Nucleus accumbens (tissue), 56 donors: ENCODE measurements at regions not wholly inside any gene's neighbourhood (a gene's known extent, or its start where the extent isn't known, plus 50 kb on each side); places are given as distances from the start of the nearest gene placed in this dataset.

Experiments
- DNase-seq, 56 donors: peaks; one replicate each; lab custom pipeline; 2025; lab: John Stamatoyannopoulos, UW

- DNase-seq: no peak
Observed at GRCh38 chr21:25425156-25425555, 182.1 kb downstream of the MRPL39 start.

- DNase-seq: no peak
Observed at GRCh38 chr21:25424634-25425033, 182.6 kb downstream of the MRPL39 start.

- DNase-seq: no peak
Observed at GRCh38 chr21:25424048-25424447, 183.2 kb downstream of the MRPL39 start.

- no peak for DNase-seq
Observed at GRCh38 chr21:25422610-25423608, 184.4 kb downstream of the MRPL39 start.

GRCh38 chr21:25421321-25422028 is 185.8 kb downstream of the MRPL39 start:
- no peak for DNase-seq

- no peak for DNase-seq
Observed at GRCh38 chr21:25420831-25421230, 186.4 kb downstream of the MRPL39 start.

GRCh38 chr21:25416669-25417068 is 190.6 kb downstream of the MRPL39 start:
- no peak for DNase-seq

- DNase-seq: no peak
Observed at GRCh38 chr21:25412100-25412499, 195.2 kb downstream of the MRPL39 start.

- DNase-seq: no peak
Observed at GRCh38 chr21:25409978-25410377, 197.3 kb downstream of the MRPL39 start.

- DNase-seq: no peak
Observed at GRCh38 chr21:25408666-25409065, 198.6 kb downstream of the MRPL39 start.

GRCh38 chr21:25406887-25407579 is 200.2 kb downstream of the MRPL39 start:
- DNase-seq: no peak

- DNase-seq: no peak
Observed at GRCh38 chr21:25405984-25406383, 201.3 kb downstream of the MRPL39 start.

GRCh38 chr21:25402134-25402961 is 204.9 kb downstream of the MRPL39 start:
- DNase-seq: no peak

GRCh38 chr21:25400427-25400826 is 206.9 kb downstream of the MRPL39 start:
- no peak for DNase-seq

GRCh38 chr21:25398630-25399029 is 208.7 kb downstream of the MRPL39 start:
- DNase-seq: no peak

GRCh38 chr21:25396135-25396711 is 211.1 kb downstream of the MRPL39 start:
- no peak for DNase-seq

- DNase-seq: no peak
Observed at GRCh38 chr21:25391777-25392176, 215.5 kb downstream of the MRPL39 start.

- DNase-seq: no peak
Observed at GRCh38 chr21:25390701-25391100, 216.6 kb downstream of the MRPL39 start.

GRCh38 chr21:25387665-25388064 is 219.6 kb downstream of the MRPL39 start:
- DNase-seq: no peak
